ENCODE measurements at regions not wholly inside any gene's neighbourhood (a gene's known extent, or its start where the extent isn't known, plus 50 kb on each side); places are given as distances from the start of the nearest gene placed in this dataset.

GRCh38 chr6:101231606-101232235 lies 161.8 kb upstream of the GRIK2 start:
- no peaks in the 10 kb centered on the region for H3F3A ChIP-seq (ENCODE audit: insufficient read depth)
- TF ChIP-seq EZH2 (IDR thresholded peaks at IDR 0.05; ENCODE audit: insufficient read depth, poor library complexity, severe bottlenecking) (no peak), EZH2phosphoT487 (IDR thresholded peaks at IDR 0.05; ENCODE audit: insufficient read depth, low read depth) (no peak)
- H3K9me3 ChIP-seq (ENCODE audit: low read depth): no peaks in the 10 kb centered on the region
- 62 to 64% methylated on average over 7 of the region's 7 CpGs for WGBS, 2 experiments (ENCODE audit: low coverage in 1 of 2, low lambda C conversion rate in 2 of 2, missing lambda C conversion rate in 2 of 2)
- no peak overlapping the region for H3K9ac ChIP-seq
- no peak overlapping the region for H3K27ac ChIP-seq
- H3K4me2 ChIP-seq (ENCODE audit: unreplicated experiment): no peak overlapping the region
- no peaks in the 10 kb centered on the region for H3K79me2 ChIP-seq (ENCODE audit: insufficient read depth)
- no peaks in the 10 kb centered on the region for H3K27me3 ChIP-seq (replicated peaks; ENCODE audit: insufficient read depth)
- H3K36me3 ChIP-seq (ENCODE audit: low read depth): no peaks in the 10 kb centered on the region
- no peaks in the 10 kb centered on the region for H3K4me1 ChIP-seq (ENCODE audit: insufficient read depth)
- DNase-seq: no peak
- in situ Hi-C loops (cut with MboI): no loop called here
- no peak overlapping the region for H3K4me3 ChIP-seq
- H2AFZ ChIP-seq: no peak overlapping the region
- no peaks in the 10 kb centered on the region for H3K9me2 ChIP-seq (ENCODE audit: insufficient read depth)
- no peaks in the 10 kb centered on the region for H4K20me1 ChIP-seq (ENCODE audit: insufficient read depth)

- no peaks in the 10 kb centered on the region for H3K9me3 ChIP-seq (ENCODE audit: low read depth)
- no peaks in the 10 kb centered on the region for H4K20me1 ChIP-seq (ENCODE audit: insufficient read depth)
- no peaks in the 10 kb centered on the region for H3K4me1 ChIP-seq (ENCODE audit: insufficient read depth)
- TF ChIP-seq EZH2phosphoT487 (IDR thresholded peaks at IDR 0.05; ENCODE audit: insufficient read depth, low read depth) (no peak), EZH2 (IDR thresholded peaks at IDR 0.05; ENCODE audit: insufficient read depth, poor library complexity, severe bottlenecking) (no peak)
- DNase-seq: no peak
- no peak overlapping the region for H3K27ac ChIP-seq
- H3K4me3 ChIP-seq: no peak overlapping the region
- no peak overlapping the region for H3K9ac ChIP-seq
- H3K36me3 ChIP-seq (ENCODE audit: low read depth): no peaks in the 10 kb centered on the region
- no peaks in the 10 kb centered on the region for H3K79me2 ChIP-seq (ENCODE audit: insufficient read depth)
- H3K4me2 ChIP-seq (ENCODE audit: unreplicated experiment): no peak overlapping the region
- H3F3A ChIP-seq (ENCODE audit: insufficient read depth): no peaks in the 10 kb centered on the region
- H3K9me2 ChIP-seq (ENCODE audit: insufficient read depth): no peaks in the 10 kb centered on the region
- no peaks in the 10 kb centered on the region for H3K27me3 ChIP-seq (replicated peaks; ENCODE audit: insufficient read depth)
- in situ Hi-C loops (cut with MboI): no loop called here
- no peak overlapping the region for H2AFZ ChIP-seq
Observed at GRCh38 chr6:101232961-101233360, 160.5 kb upstream of the GRIK2 start.

- Histone ChIP-seq H3K4me3 (no peak overlapping the region), H2AFZ (no peak overlapping the region), H3K27me3 (replicated peaks; ENCODE audit: insufficient read depth) (no peaks in the 10 kb centered on the region), H3K4me2 (ENCODE audit: unreplicated experiment) (no peak overlapping the region), H4K20me1 (ENCODE audit: insufficient read depth) (no peaks in the 10 kb centered on the region), H3K9me2 (ENCODE audit: insufficient read depth) (no peaks in the 10 kb centered on the region), H3K27ac (no peak overlapping the region), H3K36me3 (ENCODE audit: low read depth) (no peaks in the 10 kb centered on the region), H3K9me3 (ENCODE audit: low read depth) (no peaks in the 10 kb centered on the region), H3K79me2 (ENCODE audit: insufficient read depth) (no peaks in the 10 kb centered on the region), H3K9ac (no peak overlapping the region), H3F3A (ENCODE audit: insufficient read depth) (no peaks in the 10 kb centered on the region), H3K4me1 (ENCODE audit: insufficient read depth) (no peaks in the 10 kb centered on the region)
- no peak for DNase-seq
- no peak for TF ChIP-seq EZH2 (IDR thresholded peaks at IDR 0.05; ENCODE audit: insufficient read depth, poor library complexity, severe bottlenecking)
- TF ChIP-seq EZH2phosphoT487 (IDR thresholded peaks at IDR 0.05; ENCODE audit: insufficient read depth, low read depth): no peak
- in situ Hi-C loops (cut with MboI): no loop called here
- 23 to 32% methylated on average over 4 of the region's 4 CpGs for WGBS, 2 experiments (ENCODE audit: low coverage in 1 of 2, low lambda C conversion rate in 2 of 2, missing lambda C conversion rate in 2 of 2)
Observed at GRCh38 chr6:101236709-101237108, 156.8 kb upstream of the GRIK2 start.

GRCh38 chr6:101241442-101241841 lies 152.1 kb upstream of the GRIK2 start:
- H3K4me2 ChIP-seq (ENCODE audit: unreplicated experiment): no peak overlapping the region
- no peak overlapping the region for H3K4me3 ChIP-seq

GRCh38 chr6:101249470-101249869 lies 144.0 kb upstream of the GRIK2 start:
- no peak overlapping the region for H3K4me3 ChIP-seq
- H3K9ac ChIP-seq: no peak overlapping the region
- in situ Hi-C loops (cut with MboI): no loop called here

More at GRCh38 chr6:101241442-101241841, 152.1 kb upstream of the GRIK2 start:
- Histone ChIP-seq H3K36me3 (ENCODE audit: low read depth) (no peaks in the 10 kb centered on the region), H3K9me3 (ENCODE audit: low read depth) (no peaks in the 10 kb centered on the region), H2AFZ (no peak overlapping the region), H3K9me2 (ENCODE audit: insufficient read depth) (no peaks in the 10 kb centered on the region; the same call in 1 of the 2 replicates), H3K27me3 (replicated peaks; ENCODE audit: insufficient read depth) (no peaks in the 10 kb centered on the region), H3K4me1 (ENCODE audit: insufficient read depth) (no peaks in the 10 kb centered on the region), H4K20me1 (ENCODE audit: insufficient read depth) (no peaks in the 10 kb centered on the region), H3K27ac (no peak overlapping the region), H3F3A (ENCODE audit: insufficient read depth) (no peaks in the 10 kb centered on the region), H3K9ac (no peak overlapping the region), H3K79me2 (ENCODE audit: insufficient read depth) (no peaks in the 10 kb centered on the region)
- no peak for DNase-seq
- in situ Hi-C loops (cut with MboI): no loop called here
- TF ChIP-seq EZH2 (IDR thresholded peaks at IDR 0.05; ENCODE audit: insufficient read depth, poor library complexity, severe bottlenecking) (no peak), EZH2phosphoT487 (IDR thresholded peaks at IDR 0.05; ENCODE audit: insufficient read depth, low read depth) (no peak)

More at GRCh38 chr6:101249470-101249869, 144.0 kb upstream of the GRIK2 start:
- no peaks in the 10 kb centered on the region for H3K9me3 ChIP-seq (ENCODE audit: low read depth)
- H3K4me1 ChIP-seq (ENCODE audit: insufficient read depth): no peaks in the 10 kb centered on the region
- H3K27me3 ChIP-seq (replicated peaks; ENCODE audit: insufficient read depth): no peaks in the 10 kb centered on the region
- no peak for DNase-seq
- H3K27ac ChIP-seq: no peak overlapping the region
- H4K20me1 ChIP-seq (ENCODE audit: insufficient read depth): no peaks in the 10 kb centered on the region
- no peaks in the 10 kb centered on the region for H3F3A ChIP-seq (ENCODE audit: insufficient read depth)
- no peaks in the 10 kb centered on the region for H3K36me3 ChIP-seq (ENCODE audit: low read depth)
- no peak overlapping the region for H2AFZ ChIP-seq
- H3K9me2 ChIP-seq (ENCODE audit: insufficient read depth): no peaks in the 10 kb centered on the region; the same call in 1 of the 2 replicates
- TF ChIP-seq EZH2phosphoT487 (IDR thresholded peaks at IDR 0.05; ENCODE audit: insufficient read depth, low read depth) (no peak), EZH2 (IDR thresholded peaks at IDR 0.05; ENCODE audit: insufficient read depth, poor library complexity, severe bottlenecking) (no peak)
- H3K4me2 ChIP-seq (ENCODE audit: unreplicated experiment): no peak overlapping the region
- H3K79me2 ChIP-seq (ENCODE audit: insufficient read depth): no peaks in the 10 kb centered on the region

Measured in GM23248 (cell line).